ENCODE measurements at regions not wholly inside any gene's neighbourhood (a gene's known extent, or its start where the extent isn't known, plus 50 kb on each side); places are given as distances from the start of the nearest gene placed in this dataset.

- Histone ChIP-seq H3K27me3 (ENCODE audit: control insufficient read depth in 5 of 5, insufficient read depth in 4 of 5, low read length in 5 of 5) (no peaks in the 10 kb centered on the region), H3K4me3 (ENCODE audit: low read depth in 1 of 5, low read length in 5 of 5) (no peak overlapping the region), H3K4me1 (ENCODE audit: control insufficient read depth in 5 of 5, insufficient read depth in 5 of 5, low read length in 5 of 5) (peaks cover 0 to 7% (median 0%) of the 10 kb centered on the region in 5 donors), H3K27ac (ENCODE audit: low read depth, low read length) (no peak overlapping the region), H3K36me3 (ENCODE audit: control insufficient read depth in 5 of 5, insufficient read depth in 5 of 5, low read length in 5 of 5) (no peaks in the 10 kb centered on the region), H3K9me3 (ENCODE audit: control insufficient read depth in 5 of 5, low read length in 5 of 5) (peaks cover 0 to 12% (median 9%) of the 10 kb centered on the region in 5 donors), H3K9ac (ENCODE audit: low read length in 5 of 5) (no peak overlapping the region)
Measured at GRCh38 chr7:17448479-17449423, 150.3 kb downstream of the AHR start.

GRCh38 chr7:17456541-17456940 is 158.1 kb downstream of the AHR start:
- Histone ChIP-seq H3K27ac (ENCODE audit: low read depth, low read length) (no peak overlapping the region), H3K4me1 (ENCODE audit: control insufficient read depth in 5 of 5, insufficient read depth in 5 of 5, low read length in 5 of 5) (no peaks in the 10 kb centered on the region), H3K4me3 (ENCODE audit: low read depth in 1 of 5, low read length in 5 of 5) (no peak overlapping the region), H3K36me3 (ENCODE audit: control insufficient read depth in 5 of 5, insufficient read depth in 5 of 5, low read length in 5 of 5) (no peaks in the 10 kb centered on the region), H3K9me3 (ENCODE audit: control insufficient read depth in 5 of 5, low read length in 5 of 5) (peaks cover 0 to 4% (median 0%) of the 10 kb centered on the region in 5 donors), H3K27me3 (ENCODE audit: control insufficient read depth in 5 of 5, insufficient read depth in 4 of 5, low read length in 5 of 5) (no peaks in the 10 kb centered on the region), H3K9ac (ENCODE audit: low read length in 5 of 5) (no peak overlapping the region)

- peaks cover 0 to 4% (median 0%) of the 10 kb centered on the region in 5 donors for H3K9me3 ChIP-seq (ENCODE audit: control insufficient read depth in 5 of 5, low read length in 5 of 5)
- H3K9ac ChIP-seq (ENCODE audit: low read length in 5 of 5), result no peak overlapping the region
- H3K27ac ChIP-seq (ENCODE audit: low read depth, low read length), result no peak overlapping the region
- no peak overlapping the region for H3K4me3 ChIP-seq (ENCODE audit: low read depth in 1 of 5, low read length in 5 of 5)
- H3K36me3 ChIP-seq (ENCODE audit: control insufficient read depth in 5 of 5, insufficient read depth in 5 of 5, low read length in 5 of 5), result no peaks in the 10 kb centered on the region
- no peaks in the 10 kb centered on the region for H3K27me3 ChIP-seq (ENCODE audit: control insufficient read depth in 5 of 5, insufficient read depth in 4 of 5, low read length in 5 of 5)
- no peaks in the 10 kb centered on the region for H3K4me1 ChIP-seq (ENCODE audit: control insufficient read depth in 5 of 5, insufficient read depth in 5 of 5, low read length in 5 of 5)
Measured at GRCh38 chr7:17460001-17460400, 161.5 kb downstream of the AHR start.

- no peaks in the 10 kb centered on the region for H3K27me3 ChIP-seq (ENCODE audit: control insufficient read depth in 5 of 5, insufficient read depth in 4 of 5, low read length in 5 of 5)
Measured at GRCh38 chr7:17460665-17461064, 162.2 kb downstream of the AHR start.

GRCh38 chr7:17462131-17462631 is 163.7 kb downstream of the AHR start:
- H3K27ac ChIP-seq (ENCODE audit: low read depth, low read length), result no peak overlapping the region
- no peak overlapping the region for H3K9ac ChIP-seq (ENCODE audit: low read length in 5 of 5)
- H3K4me3 ChIP-seq (ENCODE audit: low read depth in 1 of 5, low read length in 5 of 5), result no peak overlapping the region
- H3K27me3 ChIP-seq (ENCODE audit: control insufficient read depth in 5 of 5, insufficient read depth in 4 of 5, low read length in 5 of 5), result no peaks in the 10 kb centered on the region
- peaks cover 0 to 6% (median 0%) of the 10 kb centered on the region in 5 donors for H3K4me1 ChIP-seq (ENCODE audit: control insufficient read depth in 5 of 5, insufficient read depth in 5 of 5, low read length in 5 of 5)
- no peaks in the 10 kb centered on the region for H3K36me3 ChIP-seq (ENCODE audit: control insufficient read depth in 5 of 5, insufficient read depth in 5 of 5, low read length in 5 of 5)
- peaks cover 0 to 4% (median 0%) of the 10 kb centered on the region in 5 donors for H3K9me3 ChIP-seq (ENCODE audit: control insufficient read depth in 5 of 5, low read length in 5 of 5)

More at GRCh38 chr7:17460665-17461064, 162.2 kb downstream of the AHR start:
- no peak overlapping the region for H3K4me3 ChIP-seq (ENCODE audit: low read depth in 1 of 5, low read length in 5 of 5)
- no peaks in the 10 kb centered on the region for H3K36me3 ChIP-seq (ENCODE audit: control insufficient read depth in 5 of 5, insufficient read depth in 5 of 5, low read length in 5 of 5)
- no peaks in the 10 kb centered on the region for H3K4me1 ChIP-seq (ENCODE audit: control insufficient read depth in 5 of 5, insufficient read depth in 5 of 5, low read length in 5 of 5)
- no peak overlapping the region for H3K27ac ChIP-seq (ENCODE audit: low read depth, low read length)
- no peak overlapping the region for H3K9ac ChIP-seq (ENCODE audit: low read length in 5 of 5)
- H3K9me3 ChIP-seq (ENCODE audit: control insufficient read depth in 5 of 5, low read length in 5 of 5), result peaks cover 0 to 4% (median 0%) of the 10 kb centered on the region in 5 donors

- Histone ChIP-seq H3K27ac (ENCODE audit: low read depth, low read length) (no peak overlapping the region), H3K4me1 (ENCODE audit: control insufficient read depth in 5 of 5, insufficient read depth in 5 of 5, low read length in 5 of 5) (peaks cover 0 to 6% (median 0%) of the 10 kb centered on the region in 5 donors), H3K9ac (ENCODE audit: low read length in 5 of 5) (no peak overlapping the region), H3K4me3 (ENCODE audit: low read depth in 1 of 5, low read length in 5 of 5) (no peak overlapping the region), H3K27me3 (ENCODE audit: control insufficient read depth in 5 of 5, insufficient read depth in 4 of 5, low read length in 5 of 5) (no peaks in the 10 kb centered on the region), H3K9me3 (ENCODE audit: control insufficient read depth in 5 of 5, low read length in 5 of 5) (peaks cover 0 to 4% (median 0%) of the 10 kb centered on the region in 5 donors), H3K36me3 (ENCODE audit: control insufficient read depth in 5 of 5, insufficient read depth in 5 of 5, low read length in 5 of 5) (no peaks in the 10 kb centered on the region)
Measured at GRCh38 chr7:17463511-17464085, 165.1 kb downstream of the AHR start.

GRCh38 chr7:17466216-17466615 is 167.8 kb downstream of the AHR start:
- H3K9ac ChIP-seq (ENCODE audit: low read length in 5 of 5), result no peak overlapping the region
- H3K27me3 ChIP-seq (ENCODE audit: control insufficient read depth in 5 of 5, insufficient read depth in 4 of 5, low read length in 5 of 5), result no peaks in the 10 kb centered on the region
- no peak overlapping the region for H3K27ac ChIP-seq (ENCODE audit: low read depth, low read length)
- no peak overlapping the region for H3K4me3 ChIP-seq (ENCODE audit: low read depth in 1 of 5, low read length in 5 of 5)
- H3K36me3 ChIP-seq (ENCODE audit: control insufficient read depth in 5 of 5, insufficient read depth in 5 of 5, low read length in 5 of 5), result no peaks in the 10 kb centered on the region
- peaks cover 0 to 6% (median 0%) of the 10 kb centered on the region in 5 donors for H3K4me1 ChIP-seq (ENCODE audit: control insufficient read depth in 5 of 5, insufficient read depth in 5 of 5, low read length in 5 of 5)
- peaks cover 0 to 4% (median 0%) of the 10 kb centered on the region in 5 donors for H3K9me3 ChIP-seq (ENCODE audit: control insufficient read depth in 5 of 5, low read length in 5 of 5)

GRCh38 chr7:17467386-17467945 is 169.0 kb downstream of the AHR start:
- Histone ChIP-seq H3K36me3 (ENCODE audit: control insufficient read depth in 5 of 5, insufficient read depth in 5 of 5, low read length in 5 of 5) (no peaks in the 10 kb centered on the region), H3K9me3 (ENCODE audit: control insufficient read depth in 5 of 5, low read length in 5 of 5) (peaks cover 0 to 4% (median 0%) of the 10 kb centered on the region in 5 donors), H3K27ac (ENCODE audit: low read depth, low read length) (no peak overlapping the region), H3K27me3 (ENCODE audit: control insufficient read depth in 5 of 5, insufficient read depth in 4 of 5, low read length in 5 of 5) (no peaks in the 10 kb centered on the region), H3K4me3 (ENCODE audit: low read depth in 1 of 5, low read length in 5 of 5) (no peak overlapping the region), H3K9ac (ENCODE audit: low read length in 5 of 5) (no peak overlapping the region), H3K4me1 (ENCODE audit: control insufficient read depth in 5 of 5, insufficient read depth in 5 of 5, low read length in 5 of 5) (peaks cover 0 to 6% (median 0%) of the 10 kb centered on the region in 5 donors)

- H3K4me1 ChIP-seq (ENCODE audit: control insufficient read depth in 5 of 5, insufficient read depth in 5 of 5, low read length in 5 of 5), result peaks cover 0 to 2% (median 0%) of the 10 kb centered on the region in 5 donors
- no peak overlapping the region for H3K4me3 ChIP-seq (ENCODE audit: low read depth in 1 of 5, low read length in 5 of 5)
- peaks cover 0 to 4% (median 0%) of the 10 kb centered on the region in 5 donors for H3K9me3 ChIP-seq (ENCODE audit: control insufficient read depth in 5 of 5, low read length in 5 of 5)
- H3K27me3 ChIP-seq (ENCODE audit: control insufficient read depth in 5 of 5, insufficient read depth in 4 of 5, low read length in 5 of 5), result no peaks in the 10 kb centered on the region
- H3K9ac ChIP-seq (ENCODE audit: low read length in 5 of 5), result no peak overlapping the region
- H3K36me3 ChIP-seq (ENCODE audit: control insufficient read depth in 5 of 5, insufficient read depth in 5 of 5, low read length in 5 of 5), result no peaks in the 10 kb centered on the region
- H3K27ac ChIP-seq (ENCODE audit: low read depth, low read length), result no peak overlapping the region
Measured at GRCh38 chr7:17471325-17471724, 172.9 kb downstream of the AHR start.
